ENCODE measurements at regions not wholly inside any gene's neighbourhood (a gene's known extent, or its start where the extent isn't known, plus 50 kb on each side); places are given as distances from the start of the nearest gene placed in this dataset.

DNA sequence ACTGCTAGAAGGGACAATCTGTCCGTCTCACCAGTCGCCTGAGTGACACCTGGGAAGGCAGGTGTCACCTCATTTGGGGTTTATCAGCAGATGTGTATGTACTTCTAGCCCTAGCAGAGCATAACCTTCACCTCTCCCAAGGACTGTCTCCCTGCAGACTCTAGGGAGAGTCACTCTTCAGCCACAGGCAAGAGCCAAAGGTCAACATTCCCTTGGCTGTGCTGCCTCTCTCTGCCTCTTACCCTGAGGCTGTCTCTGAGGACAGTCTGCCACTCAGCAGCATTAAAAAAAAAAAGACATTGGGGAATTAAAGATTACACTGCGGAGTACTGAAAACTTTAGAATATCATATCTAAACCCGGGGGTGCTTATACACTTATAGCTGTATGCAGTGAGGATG lies 377.7 kb upstream of the FZD8 start:
- WGBS, 2 donors, result 91 to 93% methylated on average over 4 of the region's 4 CpGs
- no peak overlapping the region for H3K27ac ChIP-seq
- DNase-seq (ENCODE audit: low spot score in 2 of 2), result no peak
- H3K9me3 ChIP-seq, result no peaks in the 10 kb centered on the region
- H3K4me3 ChIP-seq, result no peak overlapping the region
- no peaks in the 10 kb centered on the region for H3K4me1 ChIP-seq
- TF ChIP-seq, protein P1, sequence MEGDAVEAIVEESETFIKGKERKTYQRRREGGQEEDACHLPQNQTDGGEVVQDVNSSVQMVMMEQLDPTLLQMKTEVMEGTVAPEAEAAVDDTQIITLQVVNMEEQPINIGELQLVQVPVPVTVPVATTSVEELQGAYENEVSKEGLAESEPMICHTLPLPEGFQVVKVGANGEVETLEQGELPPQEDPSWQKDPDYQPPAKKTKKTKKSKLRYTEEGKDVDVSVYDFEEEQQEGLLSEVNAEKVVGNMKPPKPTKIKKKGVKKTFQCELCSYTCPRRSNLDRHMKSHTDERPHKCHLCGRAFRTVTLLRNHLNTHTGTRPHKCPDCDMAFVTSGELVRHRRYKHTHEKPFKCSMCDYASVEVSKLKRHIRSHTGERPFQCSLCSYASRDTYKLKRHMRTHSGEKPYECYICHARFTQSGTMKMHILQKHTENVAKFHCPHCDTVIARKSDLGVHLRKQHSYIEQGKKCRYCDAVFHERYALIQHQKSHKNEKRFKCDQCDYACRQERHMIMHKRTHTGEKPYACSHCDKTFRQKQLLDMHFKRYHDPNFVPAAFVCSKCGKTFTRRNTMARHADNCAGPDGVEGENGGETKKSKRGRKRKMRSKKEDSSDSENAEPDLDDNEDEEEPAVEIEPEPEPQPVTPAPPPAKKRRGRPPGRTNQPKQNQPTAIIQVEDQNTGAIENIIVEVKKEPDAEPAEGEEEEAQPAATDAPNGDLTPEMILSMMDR (IDR thresholded peaks at IDR 0.05), result no peak
- no peak for TF ChIP-seq POLR2A (IDR thresholded peaks at IDR 0.05)
- no peak for TF ChIP-seq EP300 (IDR thresholded peaks at IDR 0.05)
- H3K27me3 ChIP-seq, result no peaks in the 10 kb centered on the region
- no peaks in the 10 kb centered on the region for H3K36me3 ChIP-seq

DNA sequence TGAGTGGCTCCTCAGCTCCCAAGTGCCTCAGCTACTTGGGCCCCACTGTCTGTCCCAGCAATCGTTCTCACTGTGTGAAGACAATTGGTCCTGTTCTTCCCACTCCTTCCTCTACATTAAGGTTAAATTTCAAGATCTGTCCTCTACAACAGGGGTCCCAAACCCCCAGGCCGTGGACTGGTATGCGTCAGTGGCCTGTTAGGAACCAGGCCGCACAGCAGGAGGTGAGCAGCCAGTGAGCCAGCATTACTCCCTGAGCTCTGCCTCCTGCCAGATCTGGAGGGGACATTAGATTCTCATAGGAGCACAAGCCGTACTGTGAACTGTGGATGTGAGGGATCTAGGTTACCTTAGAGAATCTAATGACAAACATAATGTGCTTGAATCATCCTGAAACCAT lies 376.9 kb upstream of the FZD8 start:
- DNase-seq (ENCODE audit: low spot score in 2 of 2), result no peak
- H3K36me3 ChIP-seq, result no peaks in the 10 kb centered on the region
- H3K27ac ChIP-seq, result no peak overlapping the region
- no peak overlapping the region for H3K4me3 ChIP-seq
- H3K27me3 ChIP-seq, result no peaks in the 10 kb centered on the region
- 86 to 90% methylated on average over 5 of the region's 5 CpGs for WGBS, 2 donors
- TF ChIP-seq POLR2A (IDR thresholded peaks at IDR 0.05) (no peak), EP300 (IDR thresholded peaks at IDR 0.05) (no peak)
- TF ChIP-seq, protein P1 (IDR thresholded peaks at IDR 0.05), result no peak
- no peaks in the 10 kb centered on the region for H3K4me1 ChIP-seq
- H3K9me3 ChIP-seq, result no peaks in the 10 kb centered on the region

DNA sequence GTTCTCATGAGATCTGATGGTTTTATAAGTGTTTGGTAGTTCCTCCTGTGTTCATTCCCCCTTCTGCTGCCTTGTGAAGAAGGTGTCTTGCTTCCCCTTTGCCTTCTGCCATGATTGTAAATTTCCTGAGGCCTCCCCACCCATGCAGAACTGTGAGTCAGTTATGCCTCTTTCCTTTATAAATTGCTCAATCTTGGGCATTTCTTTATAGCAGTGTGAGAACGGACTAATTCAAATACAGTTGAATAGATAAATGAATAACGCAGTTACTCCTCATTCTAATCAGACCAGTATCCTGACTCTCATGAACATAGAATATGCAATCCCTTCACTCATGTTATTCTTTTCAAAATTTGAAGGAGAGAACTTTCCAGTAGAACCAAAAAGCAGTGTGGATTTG lies 375.0 kb upstream of the FZD8 start:
- TF ChIP-seq, protein P1 (IDR thresholded peaks at IDR 0.05), result no peak
- no peak for TF ChIP-seq EP300 (IDR thresholded peaks at IDR 0.05)
- no peak for TF ChIP-seq POLR2A (IDR thresholded peaks at IDR 0.05)
- Histone ChIP-seq H3K4me1 (no peaks in the 10 kb centered on the region), H3K27me3 (no peaks in the 10 kb centered on the region), H3K4me3 (no peak overlapping the region), H3K27ac (no peak overlapping the region), H3K9me3 (no peaks in the 10 kb centered on the region), H3K36me3 (no peaks in the 10 kb centered on the region)
- 95 to 96% methylated on average over 2 of the region's 2 CpGs for WGBS, 2 donors
- DNase-seq (ENCODE audit: low spot score in 2 of 2), result no peak

DNA sequence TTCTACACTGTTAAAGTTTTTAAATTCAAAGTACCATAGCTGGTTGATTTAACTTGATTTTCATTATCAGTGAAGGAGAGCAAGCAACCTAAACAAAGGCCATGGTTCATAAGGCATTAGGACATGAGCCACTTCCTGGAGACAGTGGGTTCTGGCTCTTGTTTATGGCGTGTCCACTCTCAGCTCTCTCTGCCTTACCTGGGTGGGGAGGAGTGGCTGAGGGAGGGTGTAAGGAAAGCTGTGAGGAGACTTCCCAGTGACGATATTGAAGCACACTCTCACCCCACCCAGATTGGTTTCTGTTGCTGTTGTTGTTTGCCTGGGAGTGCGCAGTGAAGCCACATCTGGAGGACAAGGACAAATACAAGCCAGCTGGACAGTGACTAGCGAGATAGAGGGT lies 365.3 kb upstream of the FZD8 start:
- 90% methylated on average over 4 of the region's 4 CpGs for WGBS, 2 donors
- Histone ChIP-seq H3K27ac (no peak overlapping the region), H3K4me1 (no peaks in the 10 kb centered on the region), H3K9me3 (no peaks in the 10 kb centered on the region), H3K27me3 (no peaks in the 10 kb centered on the region), H3K4me3 (no peak overlapping the region), H3K36me3 (no peaks in the 10 kb centered on the region)
- no peak for DNase-seq (ENCODE audit: low spot score in 2 of 2)
- TF ChIP-seq POLR2A (IDR thresholded peaks at IDR 0.05) (no peak), EP300 (IDR thresholded peaks at IDR 0.05) (no peak)
- TF ChIP-seq, protein P1 (IDR thresholded peaks at IDR 0.05), result no peak

DNA sequence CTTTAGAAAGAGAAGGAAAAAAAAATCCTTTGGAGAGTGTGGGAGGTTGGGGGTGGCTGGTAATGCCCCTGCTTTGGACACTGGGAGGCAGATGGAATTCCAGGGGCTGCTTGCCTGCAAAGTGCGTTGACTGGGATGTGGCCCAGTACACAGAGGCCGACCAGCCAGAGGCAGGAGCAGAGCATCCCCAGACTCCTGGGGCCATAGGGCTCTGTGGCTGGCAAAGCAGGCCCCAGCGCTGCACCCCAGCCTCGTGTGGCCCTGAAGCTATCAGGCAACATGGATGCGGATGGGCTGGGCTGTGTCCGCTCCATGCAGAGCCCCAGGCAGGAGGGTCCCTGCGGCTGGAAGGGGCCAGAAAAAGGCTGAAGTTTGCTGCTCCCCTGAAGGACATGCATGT lies 361.6 kb upstream of the FZD8 start:
- WGBS, 2 donors, result 90 to 93% methylated on average over 7 of the region's 7 CpGs
- Histone ChIP-seq H3K4me3 (no peak overlapping the region), H3K27ac (no peak overlapping the region), H3K36me3 (no peaks in the 10 kb centered on the region), H3K27me3 (no peaks in the 10 kb centered on the region), H3K4me1 (no peaks in the 10 kb centered on the region), H3K9me3 (no peaks in the 10 kb centered on the region)
- DNase-seq (ENCODE audit: low spot score in 2 of 2), result no peak
- TF ChIP-seq, protein P1 (IDR thresholded peaks at IDR 0.05), result no peak
- TF ChIP-seq EP300 (IDR thresholded peaks at IDR 0.05) (no peak), POLR2A (IDR thresholded peaks at IDR 0.05) (no peak)
